ENCODE measurements at regions not wholly inside any gene's neighbourhood (a gene's known extent, or its start where the extent isn't known, plus 50 kb on each side); places are given as distances from the start of the nearest gene placed in this dataset.

DNA sequence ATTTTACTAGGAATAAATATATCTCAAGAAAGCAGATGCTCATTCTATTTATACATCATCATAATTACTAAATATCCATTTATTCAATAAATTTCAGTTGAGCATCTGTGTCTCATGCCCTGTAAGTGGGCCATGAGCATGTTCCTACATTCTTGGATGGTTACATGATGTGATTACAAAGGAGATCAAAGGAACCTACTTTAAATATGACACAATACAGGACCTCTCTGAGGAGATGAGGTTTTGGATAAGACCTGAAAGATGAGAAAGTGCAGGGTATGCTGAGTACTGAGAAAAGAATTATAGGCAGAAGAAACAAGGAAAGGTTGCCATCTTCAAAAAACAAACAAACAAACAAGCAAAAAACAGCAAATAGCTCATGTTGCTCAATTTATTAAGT lies 105.4 kb upstream of the CNTN1 start:
- no peak overlapping the region for H3K27ac ChIP-seq
- peaks cover 0 to 5% (median 0%) of the 10 kb centered on the region in 10 experiments; a peak in 6 of 20 replicates for H3K4me1 ChIP-seq
- no peak overlapping the region for H3K4me2 ChIP-seq
- no peaks in the 10 kb centered on the region for H3K27me3 ChIP-seq
- H3K36me3 ChIP-seq = no peaks in the 10 kb centered on the region; a peak in 1 of 22 replicates
- H3K9ac ChIP-seq = no peak overlapping the region
- peaks cover 20 to 37% (median 30%) of the 10 kb centered on the region in 11 experiments for H3K9me3 ChIP-seq (replicated peaks in 1 of 11)
- H4K20me1 ChIP-seq = no peaks in the 10 kb centered on the region
- TF ChIP-seq Cebpa-rat (IDR thresholded peaks at IDR 0.05) = no peak
- no peak overlapping the region for H3K4me3 ChIP-seq

DNA sequence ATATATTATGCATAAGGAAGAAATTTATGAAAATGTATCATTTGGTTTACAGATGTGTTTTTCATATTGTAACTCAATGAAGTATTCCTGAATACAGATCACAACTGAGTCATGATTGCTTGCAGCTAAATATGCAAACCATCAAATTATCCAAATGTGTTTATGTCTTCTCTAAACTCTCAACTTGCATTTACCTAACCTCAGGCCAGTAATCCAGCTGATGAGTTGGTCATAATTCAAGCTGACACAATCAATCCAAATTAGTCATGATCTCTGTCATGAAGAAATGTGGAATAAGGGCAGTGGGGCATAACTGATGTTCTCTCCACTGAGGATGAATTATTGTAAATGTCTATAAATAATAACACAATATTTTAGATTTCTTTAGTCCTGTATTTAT lies 104.8 kb upstream of the CNTN1 start:
- H3K27ac ChIP-seq = no peak overlapping the region
- no peak overlapping the region for H3K4me2 ChIP-seq
- H3K27me3 ChIP-seq = no peaks in the 10 kb centered on the region
- H3K9me3 ChIP-seq (replicated peaks in 1 of 11) = peaks cover 14 to 31% (median 24%) of the 10 kb centered on the region in 11 experiments
- no peak for TF ChIP-seq Cebpa-rat (IDR thresholded peaks at IDR 0.05)
- peaks cover 0 to 11% (median 0%) of the 10 kb centered on the region in 10 experiments; a peak in 6 of 20 replicates for H3K4me1 ChIP-seq
- H3K36me3 ChIP-seq = no peaks in the 10 kb centered on the region
- H3K4me3 ChIP-seq = no peak overlapping the region
- no peaks in the 10 kb centered on the region for H4K20me1 ChIP-seq
- no peak overlapping the region for H3K9ac ChIP-seq

DNA sequence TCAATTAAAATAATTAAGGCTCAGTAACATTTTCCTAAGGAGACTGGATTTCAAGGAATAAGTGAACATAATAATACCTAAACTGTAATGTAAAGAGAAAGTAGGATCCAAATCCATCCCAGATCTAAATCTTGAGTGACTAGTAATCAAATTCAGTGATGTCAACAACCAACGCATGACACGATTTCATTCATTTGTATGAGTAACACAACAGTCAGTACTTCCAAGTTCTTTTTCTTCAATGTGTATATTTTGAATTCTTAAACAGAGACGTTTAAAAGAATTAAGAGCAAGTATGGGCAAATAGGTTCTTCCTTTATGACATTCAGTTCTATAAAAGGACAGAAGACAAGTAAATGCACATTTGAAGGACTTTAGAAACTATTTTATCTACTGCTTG lies 104.3 kb upstream of the CNTN1 start:
- Histone ChIP-seq H3K27me3 (no peaks in the 10 kb centered on the region), H3K27ac (no peak overlapping the region), H4K20me1 (no peaks in the 10 kb centered on the region), H3K36me3 (no peaks in the 10 kb centered on the region), H3K9me3 (replicated peaks in 1 of 11) (peaks cover 10 to 26% (median 20%) of the 10 kb centered on the region in 11 experiments), H3K4me2 (no peak overlapping the region), H3K4me1 (peaks cover 0 to 11% (median 0%) of the 10 kb centered on the region in 10 experiments; a peak in 6 of 20 replicates), H3K4me3 (no peak overlapping the region), H3K9ac (no peak overlapping the region)
- no peak for TF ChIP-seq Cebpa-rat (IDR thresholded peaks at IDR 0.05)

DNA sequence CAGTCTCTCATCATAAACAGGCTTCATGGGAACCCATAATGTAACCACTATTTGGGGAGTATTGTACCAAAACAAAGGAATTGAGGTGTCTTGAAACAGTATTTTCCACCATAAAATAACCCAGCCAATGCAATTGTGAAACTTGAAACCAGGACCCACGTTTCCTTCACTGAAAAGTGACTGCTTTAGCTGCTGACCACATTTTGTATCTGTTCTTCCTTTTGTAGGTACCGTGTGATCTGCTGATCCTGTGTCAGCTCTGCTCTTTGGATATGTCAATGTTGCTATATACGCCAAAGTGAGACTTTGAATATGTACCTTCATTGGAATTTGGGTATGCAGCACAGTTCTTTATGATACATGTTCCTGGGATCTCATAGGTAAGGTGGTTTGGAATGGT lies 95.1 kb upstream of the CNTN1 start:
- H3K27ac ChIP-seq = no peak overlapping the region

DNA sequence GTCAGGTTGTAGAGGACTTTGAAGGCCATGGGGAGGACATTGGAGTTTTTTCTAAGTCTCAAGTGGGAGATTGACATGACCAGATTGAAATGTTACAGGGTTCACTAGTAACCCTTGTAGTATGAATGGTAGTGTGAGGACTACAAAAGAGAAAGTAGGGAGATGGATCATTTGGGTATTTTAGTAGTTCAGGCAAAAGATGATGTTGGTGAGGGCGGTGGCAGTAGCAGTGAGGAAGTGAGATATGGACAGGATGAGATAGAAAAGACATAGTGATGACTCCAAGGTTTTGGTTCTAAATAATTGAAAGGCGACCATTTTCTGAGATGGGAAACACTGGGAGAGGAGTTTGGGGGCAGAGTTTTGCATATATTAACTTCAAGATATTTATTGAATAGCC lies 94.2 kb upstream of the CNTN1 start:
- no peaks in the 10 kb centered on the region for H3K9me3 ChIP-seq (replicated peaks in 1 of 11)
- H3K36me3 ChIP-seq = no peaks in the 10 kb centered on the region
- no peaks in the 10 kb centered on the region for H3K27me3 ChIP-seq
- H3K27ac ChIP-seq = no peak overlapping the region
- no peak overlapping the region for H3K9ac ChIP-seq
- no peaks in the 10 kb centered on the region for H3K4me1 ChIP-seq
- no peak overlapping the region for H3K4me2 ChIP-seq
- no peaks in the 10 kb centered on the region for H4K20me1 ChIP-seq
- no peak overlapping the region for H3K4me3 ChIP-seq
- no peak for TF ChIP-seq Cebpa-rat (IDR thresholded peaks at IDR 0.05)

More for the DNA sequence above, 95.1 kb upstream of the CNTN1 start:
- no peak for TF ChIP-seq Cebpa-rat (IDR thresholded peaks at IDR 0.05)
- Histone ChIP-seq H4K20me1 (no peaks in the 10 kb centered on the region), H3K9ac (no peak overlapping the region), H3K4me2 (no peak overlapping the region), H3K36me3 (no peaks in the 10 kb centered on the region), H3K27me3 (no peaks in the 10 kb centered on the region), H3K4me1 (peaks cover 0 to 3% (median 0%) of the 10 kb centered on the region in 10 experiments; a peak in 6 of 20 replicates), H3K9me3 (replicated peaks in 1 of 11) (no peaks in the 10 kb centered on the region), H3K4me3 (no peak overlapping the region)

DNA sequence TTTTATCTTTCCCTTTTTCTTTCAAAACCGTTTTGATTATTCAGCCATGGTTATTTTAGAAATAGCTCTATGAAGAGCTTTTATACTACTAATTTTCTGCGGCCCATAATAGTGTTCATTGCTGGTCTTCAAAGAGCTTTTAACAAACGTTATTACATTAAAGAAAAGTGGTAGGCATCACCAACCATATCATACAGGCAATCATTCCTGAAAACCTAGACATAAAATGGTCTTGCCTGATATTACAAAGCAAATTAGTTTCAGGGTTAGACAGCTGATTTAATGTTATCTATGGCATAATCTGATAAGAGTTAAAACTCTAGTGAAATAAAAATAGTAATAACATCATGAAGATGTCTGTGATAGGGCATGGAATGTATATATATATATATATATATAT lies 89.7 kb upstream of the CNTN1 start:
- TF ChIP-seq Cebpa-rat (IDR thresholded peaks at IDR 0.05) = no peak
- Histone ChIP-seq H3K9me3 (replicated peaks in 1 of 11) (0 out of 22 replicates have a peak, but pooled peaks cover 0 to 3% (median 0%) of the 10 kb centered on the region in 11 experiments), H3K4me3 (no peak overlapping the region), H3K27me3 (no peaks in the 10 kb centered on the region), H3K9ac (no peak overlapping the region), H3K4me1 (no peaks in the 10 kb centered on the region), H3K27ac (no peak overlapping the region), H3K4me2 (no peak overlapping the region), H4K20me1 (no peaks in the 10 kb centered on the region), H3K36me3 (no peaks in the 10 kb centered on the region)

DNA sequence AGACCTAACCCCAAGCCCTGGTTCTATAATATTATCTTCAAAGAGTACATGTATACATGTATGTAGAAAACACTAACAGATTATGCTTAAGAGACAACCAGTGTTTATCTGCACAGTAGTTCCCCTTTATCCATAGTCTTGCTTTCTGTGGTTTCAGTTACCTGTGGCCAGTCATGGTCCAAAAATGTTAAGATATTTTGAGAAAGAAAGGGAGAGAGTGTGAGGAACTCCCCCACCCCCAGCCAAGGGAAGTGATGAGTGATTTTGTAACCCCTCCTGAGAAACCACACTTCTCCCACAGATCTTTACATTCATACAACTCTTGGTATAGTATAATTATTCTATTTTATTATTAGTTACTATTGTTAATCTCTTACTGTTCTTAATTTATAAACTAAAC lies 77.3 kb upstream of the CNTN1 start:
- H3K4me3 ChIP-seq = no peak overlapping the region
- H3K4me2 ChIP-seq = 0 out of 22 replicates have a peak overlapping the region, but pooled peaks of 1 of the 11 experiments have one; percentile 2
- H3K36me3 ChIP-seq = no peaks in the 10 kb centered on the region
- no peak for TF ChIP-seq Cebpa-rat (IDR thresholded peaks at IDR 0.05)
- no peaks in the 10 kb centered on the region; a peak in 2 of 22 replicates for H3K9me3 ChIP-seq (replicated peaks in 1 of 11)
- no peak overlapping the region for H3K27ac ChIP-seq
- H3K9ac ChIP-seq = no peak overlapping the region
- H3K27me3 ChIP-seq = no peaks in the 10 kb centered on the region
- H3K4me1 ChIP-seq = peaks cover 0 to 13% (median 2%) of the 10 kb centered on the region in 10 experiments; a peak in 4 of 20 replicates
- H4K20me1 ChIP-seq = no peaks in the 10 kb centered on the region

DNA sequence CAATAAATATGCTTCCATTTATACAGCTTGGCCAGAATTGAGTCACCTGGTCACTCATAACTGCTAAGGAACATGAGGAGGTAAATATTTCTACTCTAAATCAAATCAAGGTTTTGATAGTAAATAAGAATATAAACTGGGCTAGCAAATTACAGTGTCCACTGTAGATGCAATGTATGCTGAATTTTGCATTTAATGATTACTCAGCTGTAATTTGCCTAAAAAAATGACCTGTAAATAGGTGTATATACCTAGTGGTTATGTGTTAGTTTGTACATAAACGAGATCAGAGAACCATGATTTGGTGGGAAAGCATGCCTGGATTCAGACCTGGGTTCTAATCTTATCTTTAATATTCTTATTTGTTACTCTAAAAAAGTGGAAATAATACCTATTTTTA lies 76.6 kb upstream of the CNTN1 start:
- Histone ChIP-seq H3K4me1 (peaks cover 0 to 13% (median 2%) of the 10 kb centered on the region in 10 experiments; a peak in 4 of 20 replicates), H3K27ac (no peak overlapping the region), H3K27me3 (no peaks in the 10 kb centered on the region), H3K4me2 (no peak overlapping the region), H3K36me3 (no peaks in the 10 kb centered on the region), H3K9me3 (replicated peaks in 1 of 11) (0 out of 22 replicates have a peak, but pooled peaks cover 0 to 3% (median 0%) of the 10 kb centered on the region in 11 experiments), H4K20me1 (no peaks in the 10 kb centered on the region), H3K4me3 (no peak overlapping the region), H3K9ac (no peak overlapping the region)
- TF ChIP-seq Cebpa-rat (IDR thresholded peaks at IDR 0.05) = no peak

DNA sequence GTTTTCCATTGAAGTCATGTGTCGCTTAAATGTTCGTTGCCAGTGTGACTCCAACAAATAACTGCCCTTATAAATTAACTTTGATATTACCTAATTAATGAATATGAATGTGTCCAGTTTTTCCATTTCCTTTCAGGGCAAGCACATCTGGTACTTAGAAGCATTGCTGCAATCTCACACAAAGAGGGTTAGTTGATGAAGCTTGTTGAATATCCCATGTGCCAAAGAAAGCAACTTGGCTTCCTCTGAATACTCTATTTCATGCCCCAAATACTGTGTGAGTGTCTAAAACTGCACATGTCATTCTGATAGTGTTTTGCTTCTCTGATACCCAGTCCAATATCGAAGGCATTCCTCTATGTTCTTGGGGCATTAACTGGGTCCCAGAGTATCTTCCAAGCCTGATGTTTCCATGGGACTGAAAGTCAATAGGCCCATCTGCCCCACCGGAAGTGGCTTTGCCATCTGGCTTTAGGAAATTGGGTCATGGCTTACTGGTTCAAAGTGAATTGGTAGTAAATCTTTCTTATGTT lies 75.8 kb upstream of the CNTN1 start:
- Histone ChIP-seq H3K9ac (no peak overlapping the region), H3K27ac (no peak overlapping the region), H3K36me3 (no peaks in the 10 kb centered on the region), H3K4me1 (peaks cover 0 to 13% (median 2%) of the 10 kb centered on the region in 10 experiments; a peak in 4 of 20 replicates), H3K27me3 (no peaks in the 10 kb centered on the region), H4K20me1 (no peaks in the 10 kb centered on the region), H3K4me3 (no peak overlapping the region), H3K9me3 (replicated peaks in 1 of 11) (0 out of 22 replicates have a peak, but pooled peaks cover 0 to 4% (median 0%) of the 10 kb centered on the region in 11 experiments), H3K4me2 (0 out of 22 replicates have a peak overlapping the region, but pooled peaks of 1 of the 11 experiments have one; percentile 8)
- TF ChIP-seq Cebpa-rat (IDR thresholded peaks at IDR 0.05) = no peak

DNA sequence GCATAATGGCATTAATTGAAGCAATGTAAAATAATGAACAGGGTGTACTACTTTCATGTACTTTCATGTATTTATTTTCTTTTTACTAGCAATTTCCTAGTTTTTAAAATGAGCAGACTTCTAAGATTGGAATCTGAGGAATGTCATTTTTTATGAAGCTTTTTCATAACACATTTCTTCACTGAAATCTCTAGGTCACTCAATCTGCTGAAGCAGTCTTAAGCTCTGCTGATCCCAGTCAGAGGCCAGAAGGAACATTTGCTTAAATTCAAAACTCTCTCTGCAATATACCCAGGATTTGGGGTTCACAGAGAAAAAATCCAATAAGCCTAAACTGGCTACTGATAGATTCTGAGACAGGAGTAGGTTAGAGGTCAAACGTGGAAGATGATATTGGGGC lies 73.6 kb upstream of the CNTN1 start:
- 0 out of 22 replicates have a peak, but pooled peaks cover 0 to 4% (median 0%) of the 10 kb centered on the region in 11 experiments for H3K9me3 ChIP-seq (replicated peaks in 1 of 11)
- H3K36me3 ChIP-seq = no peaks in the 10 kb centered on the region
- H3K27ac ChIP-seq = no peak overlapping the region
- no peaks in the 10 kb centered on the region for H3K27me3 ChIP-seq
- no peaks in the 10 kb centered on the region for H4K20me1 ChIP-seq
- no peak for TF ChIP-seq Cebpa-rat (IDR thresholded peaks at IDR 0.05)
- H3K4me3 ChIP-seq = no peak overlapping the region
- H3K4me1 ChIP-seq = peaks cover 0 to 13% (median 2%) of the 10 kb centered on the region in 10 experiments; a peak in 4 of 20 replicates
- H3K9ac ChIP-seq = no peak overlapping the region
- H3K4me2 ChIP-seq = no peak overlapping the region

Data from BLaER1 treated with 17β-estradiol and CSF1 and Interleukin-3, amounts not matched to agents 10 nM and 100 nM (cell line).